ENCODE measurements at regions not wholly inside any gene's neighbourhood (a gene's known extent, or its start where the extent isn't known, plus 50 kb on each side); places are given as distances from the start of the nearest gene placed in this dataset.
"Not testable (repeated sequence)": the region's sequence is repeated elsewhere in the genome, so short reads cannot be mapped to it uniquely, and the experiment has no call there.

DNA sequence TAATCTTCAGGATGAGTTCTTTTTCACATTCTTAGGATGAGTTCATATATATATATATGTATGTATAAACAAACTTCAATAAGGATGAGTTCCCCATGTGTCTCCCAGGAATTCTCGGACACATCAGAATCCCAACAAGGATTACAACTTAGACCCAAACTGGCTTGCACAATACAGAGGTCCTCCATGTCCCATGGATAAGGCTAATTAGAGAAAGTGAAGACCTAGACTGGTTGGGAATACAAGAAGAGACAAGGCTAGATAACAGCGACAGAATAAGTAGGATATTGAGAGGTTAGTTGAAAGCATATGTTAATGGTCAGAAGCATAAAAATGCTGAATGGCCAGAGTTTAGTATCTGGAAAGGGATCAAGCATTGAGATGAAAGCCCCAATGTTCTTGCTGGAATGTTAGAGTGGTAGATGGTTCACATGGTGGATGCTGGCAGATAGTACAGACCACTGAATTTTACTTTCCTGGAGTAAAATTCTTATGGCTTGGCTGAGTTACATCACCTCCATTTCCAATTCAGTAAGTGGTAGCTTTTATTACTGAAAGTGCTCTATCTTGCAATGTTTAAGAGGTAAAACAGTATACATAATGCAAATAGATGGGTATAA, 154.9 kb upstream of the EPHA4 start:
- no peak overlapping the region for H3K27ac Mint-ChIP-seq
- Histone ChIP-seq H3K4me2 (replicated peaks; ENCODE audit: extremely low read depth, low read length, poor library complexity, severe bottlenecking) (no peak overlapping the region), H3K27ac (ENCODE audit: low read depth in 1 of 2, low read length in 2 of 2) (no peak overlapping the region), H3K36me3 (replicated peaks in 1 of 2; ENCODE audit: control insufficient read depth in 1 of 2, insufficient read depth in 2 of 2, low read length in 2 of 2) (no peaks in the 10 kb centered on the region), H3K4me3 (replicated peaks in 1 of 3; ENCODE audit: low read depth in 2 of 3, low read length in 3 of 3) (no peak overlapping the region), H3K27me3 (ENCODE audit: control insufficient read depth in 2 of 2, insufficient read depth in 2 of 2, low read length in 2 of 2) (no peaks in the 10 kb centered on the region), H4K20me1 (ENCODE audit: insufficient read depth, low read length) (no peaks in the 10 kb centered on the region), H3K9me3 (replicated peaks in 1 of 2; ENCODE audit: control insufficient read depth in 1 of 2, insufficient read depth in 1 of 2, low read length in 2 of 2) (peaks cover 0 to 5% of the 10 kb centered on the region in 2 donors), H3K79me2 (ENCODE audit: insufficient read depth, low read length) (no peaks in the 10 kb centered on the region), H3K4me1 (ENCODE audit: control insufficient read depth in 1 of 2, insufficient read depth in 2 of 2, low read length in 2 of 2) (no peaks in the 10 kb centered on the region), H2AFZ (ENCODE audit: insufficient read depth, low read depth, low read length, poor library complexity, severe bottlenecking) (no peak overlapping the region), H3K9ac (ENCODE audit: insufficient read depth, low read length, poor library complexity, severe bottlenecking) (no peak overlapping the region)
- no peaks in the 10 kb centered on the region for H3K36me3 Mint-ChIP-seq
- DNase-seq, result no peak
- WGBS (ENCODE audit: insufficient coverage), result 86% methylated on average over 1 of the region's 2 CpGs
- no peaks in the 10 kb centered on the region for H3K4me1 Mint-ChIP-seq
- H3K9me3 Mint-ChIP-seq, result peaks cover 0 to 4% (median 0%) of the 10 kb centered on the region in 7 donors
- no peaks in the 10 kb centered on the region for H3K27me3 Mint-ChIP-seq (ENCODE audit: low read depth in 3 of 3)
- TF ChIP-seq, protein P1, sequence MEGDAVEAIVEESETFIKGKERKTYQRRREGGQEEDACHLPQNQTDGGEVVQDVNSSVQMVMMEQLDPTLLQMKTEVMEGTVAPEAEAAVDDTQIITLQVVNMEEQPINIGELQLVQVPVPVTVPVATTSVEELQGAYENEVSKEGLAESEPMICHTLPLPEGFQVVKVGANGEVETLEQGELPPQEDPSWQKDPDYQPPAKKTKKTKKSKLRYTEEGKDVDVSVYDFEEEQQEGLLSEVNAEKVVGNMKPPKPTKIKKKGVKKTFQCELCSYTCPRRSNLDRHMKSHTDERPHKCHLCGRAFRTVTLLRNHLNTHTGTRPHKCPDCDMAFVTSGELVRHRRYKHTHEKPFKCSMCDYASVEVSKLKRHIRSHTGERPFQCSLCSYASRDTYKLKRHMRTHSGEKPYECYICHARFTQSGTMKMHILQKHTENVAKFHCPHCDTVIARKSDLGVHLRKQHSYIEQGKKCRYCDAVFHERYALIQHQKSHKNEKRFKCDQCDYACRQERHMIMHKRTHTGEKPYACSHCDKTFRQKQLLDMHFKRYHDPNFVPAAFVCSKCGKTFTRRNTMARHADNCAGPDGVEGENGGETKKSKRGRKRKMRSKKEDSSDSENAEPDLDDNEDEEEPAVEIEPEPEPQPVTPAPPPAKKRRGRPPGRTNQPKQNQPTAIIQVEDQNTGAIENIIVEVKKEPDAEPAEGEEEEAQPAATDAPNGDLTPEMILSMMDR (IDR thresholded peaks at IDR 0.05), result no peak
- no peak overlapping the region for H3K4me3 Mint-ChIP-seq
- intact Hi-C loops (cut with micrococcal nuclease), result no loop called here

DNA sequence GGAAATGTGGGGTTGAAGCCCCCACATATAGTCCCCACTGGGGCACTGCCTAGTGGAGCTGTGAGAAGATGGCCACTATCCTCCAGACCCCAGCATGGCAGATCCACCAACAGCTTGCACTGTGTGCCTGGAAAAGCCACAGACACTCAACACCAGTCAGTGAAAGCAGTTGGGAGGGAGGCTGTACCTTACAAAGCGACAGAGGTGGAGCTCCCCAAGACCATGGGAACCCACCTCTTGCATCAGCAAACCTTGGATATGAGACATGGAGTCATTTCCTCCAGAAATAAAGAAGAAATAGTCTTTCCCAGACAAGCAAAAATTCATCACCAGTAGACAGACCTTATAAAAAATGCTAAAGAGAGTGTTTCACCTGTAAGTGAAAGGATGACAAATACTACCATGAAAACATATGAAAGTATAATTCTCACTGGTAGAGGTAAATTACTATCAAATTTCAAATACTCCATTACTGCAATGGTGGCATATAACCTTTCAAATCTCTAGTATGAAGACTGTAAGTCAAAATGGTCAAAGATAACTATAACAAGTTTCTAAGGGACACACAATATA, 152.6 kb upstream of the EPHA4 start:
- no CpG with 5 or more reads among the region's 1 CpG for WGBS (ENCODE audit: insufficient coverage)
- no peak overlapping the region for H2AFZ ChIP-seq (ENCODE audit: insufficient read depth, low read depth, low read length, poor library complexity, severe bottlenecking)
- peaks cover 0 to 4% (median 0%) of the 10 kb centered on the region in 7 donors for H3K9me3 Mint-ChIP-seq
- H3K27me3 Mint-ChIP-seq (ENCODE audit: low read depth in 3 of 3), result peaks cover 0 to 1% (median 0%) of the 10 kb centered on the region in 3 donors
- H3K4me3 Mint-ChIP-seq, result no peak overlapping the region
- H3K4me1 ChIP-seq (ENCODE audit: control insufficient read depth in 1 of 2, insufficient read depth in 2 of 2, low read length in 2 of 2), result no peaks in the 10 kb centered on the region
- TF ChIP-seq, protein P1 (IDR thresholded peaks at IDR 0.05), result no peak
- H3K4me1 Mint-ChIP-seq, result no peaks in the 10 kb centered on the region
- DNase-seq, result no peak
- no peaks in the 10 kb centered on the region for H3K79me2 ChIP-seq (ENCODE audit: insufficient read depth, low read length)
- H3K9ac ChIP-seq (ENCODE audit: insufficient read depth, low read length, poor library complexity, severe bottlenecking), result no peak overlapping the region
- no peak overlapping the region for H3K27ac ChIP-seq (ENCODE audit: low read depth in 1 of 2, low read length in 2 of 2)
- no peak overlapping the region for H3K4me2 ChIP-seq (replicated peaks; ENCODE audit: extremely low read depth, low read length, poor library complexity, severe bottlenecking)
- no peak overlapping the region for H3K4me3 ChIP-seq (replicated peaks in 1 of 3; ENCODE audit: low read depth in 2 of 3, low read length in 3 of 3)
- no peaks in the 10 kb centered on the region for H3K36me3 Mint-ChIP-seq
- no peaks in the 10 kb centered on the region for H4K20me1 ChIP-seq (ENCODE audit: insufficient read depth, low read length)
- H3K36me3 ChIP-seq (replicated peaks in 1 of 2; ENCODE audit: control insufficient read depth in 1 of 2, insufficient read depth in 2 of 2, low read length in 2 of 2), result no peaks in the 10 kb centered on the region
- H3K27ac Mint-ChIP-seq, result no peak overlapping the region
- H3K9me3 ChIP-seq (replicated peaks in 1 of 2; ENCODE audit: control insufficient read depth in 1 of 2, insufficient read depth in 1 of 2, low read length in 2 of 2), result peaks cover 0 to 5% of the 10 kb centered on the region in 2 donors
- no peaks in the 10 kb centered on the region for H3K27me3 ChIP-seq (ENCODE audit: control insufficient read depth in 2 of 2, insufficient read depth in 2 of 2, low read length in 2 of 2)
- intact Hi-C loops (cut with micrococcal nuclease), result no loop called here

DNA sequence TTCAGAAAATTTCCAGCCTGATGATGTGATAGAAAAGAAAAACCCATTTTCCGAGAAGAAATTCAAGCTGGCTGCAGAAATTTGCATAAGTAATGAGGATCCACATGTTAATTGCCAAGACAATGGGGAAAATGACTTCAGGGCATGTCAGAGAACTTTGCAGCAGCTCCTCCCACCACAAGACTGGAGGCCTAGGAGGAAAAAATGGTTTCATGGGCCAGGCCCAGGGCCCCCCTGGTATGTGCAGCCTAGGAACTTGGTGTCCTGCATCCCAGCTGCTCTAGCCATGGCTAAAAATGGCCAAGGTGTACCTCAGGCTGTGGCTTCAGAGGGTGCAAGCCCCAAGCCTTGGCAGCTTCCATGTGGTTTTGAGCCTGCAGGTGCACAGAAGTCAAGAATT, 152.0 kb upstream of the EPHA4 start:
- H3K9ac ChIP-seq (ENCODE audit: insufficient read depth, low read length, poor library complexity, severe bottlenecking); H3K27me3 Mint-ChIP-seq (ENCODE audit: low read depth in 3 of 3); H3K9me3 ChIP-seq (replicated peaks in 1 of 2; ENCODE audit: control insufficient read depth in 1 of 2, insufficient read depth in 1 of 2, low read length in 2 of 2); H3K36me3 ChIP-seq (replicated peaks in 1 of 2; ENCODE audit: control insufficient read depth in 1 of 2, insufficient read depth in 2 of 2, low read length in 2 of 2); DNase-seq; H4K20me1 ChIP-seq (ENCODE audit: insufficient read depth, low read length); H3K27ac Mint-ChIP-seq; H3K79me2 ChIP-seq (ENCODE audit: insufficient read depth, low read length); H3K27ac ChIP-seq (ENCODE audit: low read depth in 1 of 2, low read length in 2 of 2); H3K4me1 ChIP-seq (ENCODE audit: control insufficient read depth in 1 of 2, insufficient read depth in 2 of 2, low read length in 2 of 2); H3K27me3 ChIP-seq (ENCODE audit: control insufficient read depth in 2 of 2, insufficient read depth in 2 of 2, low read length in 2 of 2); H3K36me3 Mint-ChIP-seq; intact Hi-C loops (cut with micrococcal nuclease); H3K4me2 ChIP-seq (replicated peaks; ENCODE audit: extremely low read depth, low read length, poor library complexity, severe bottlenecking); H2AFZ ChIP-seq (ENCODE audit: insufficient read depth, low read depth, low read length, poor library complexity, severe bottlenecking); H3K4me3 ChIP-seq (replicated peaks in 1 of 3; ENCODE audit: low read depth in 2 of 3, low read length in 3 of 3); H3K4me3 Mint-ChIP-seq; H3K9me3 Mint-ChIP-seq; H3K4me1 Mint-ChIP-seq: not testable (repeated sequence)
- 83% methylated on average over 1 of the region's 1 CpG for WGBS (ENCODE audit: insufficient coverage)

All from CD14-positive monocyte (primary cell).